ENCODE measurements at regions not wholly inside any gene's neighbourhood (a gene's known extent, or its start where the extent isn't known, plus 50 kb on each side); places are given as distances from the start of the nearest gene placed in this dataset.

- Histone ChIP-seq H3K4me3 (ENCODE audit: low read length in 2 of 2) (no peak overlapping the region), H3K9ac (ENCODE audit: low read length in 2 of 2) (no peak overlapping the region), H3K27ac (ENCODE audit: low read length) (no peak overlapping the region), H3K36me3 (ENCODE audit: control insufficient read depth in 2 of 2, insufficient read depth in 2 of 2, low read length in 2 of 2) (no peaks in the 10 kb centered on the region), H3K9me3 (ENCODE audit: control insufficient read depth in 2 of 2, low read length in 2 of 2) (no peaks in the 10 kb centered on the region), H3K4me1 (ENCODE audit: control insufficient read depth, insufficient read depth, low read length) (no peaks in the 10 kb centered on the region), H3K27me3 (ENCODE audit: control insufficient read depth in 1 of 2, insufficient read depth in 2 of 2, low read length in 2 of 2) (no peaks in the 10 kb centered on the region)
These were observed 198.0 kb downstream of the GAS1 start for GRCh38 chr9:86749161-86749893.

- H3K9ac ChIP-seq (ENCODE audit: low read length in 2 of 2), result no peak overlapping the region
- no peak overlapping the region for H3K27ac ChIP-seq (ENCODE audit: low read length)
- H3K4me3 ChIP-seq (ENCODE audit: low read length in 2 of 2), result no peak overlapping the region
- H3K27me3 ChIP-seq (ENCODE audit: control insufficient read depth in 1 of 2, insufficient read depth in 2 of 2, low read length in 2 of 2), result no peaks in the 10 kb centered on the region
- no peaks in the 10 kb centered on the region for H3K9me3 ChIP-seq (ENCODE audit: control insufficient read depth in 2 of 2, low read length in 2 of 2)
- H3K36me3 ChIP-seq (ENCODE audit: control insufficient read depth in 2 of 2, insufficient read depth in 2 of 2, low read length in 2 of 2), result no peaks in the 10 kb centered on the region
- H3K4me1 ChIP-seq (ENCODE audit: control insufficient read depth, insufficient read depth, low read length), result no peaks in the 10 kb centered on the region
These were observed 199.6 kb downstream of the GAS1 start for GRCh38 chr9:86747711-86748110.

- Histone ChIP-seq H3K27me3 (ENCODE audit: control insufficient read depth in 1 of 2, insufficient read depth in 2 of 2, low read length in 2 of 2) (no peaks in the 10 kb centered on the region), H3K9ac (ENCODE audit: low read length in 2 of 2) (no peak overlapping the region), H3K27ac (ENCODE audit: low read length) (no peak overlapping the region), H3K4me3 (ENCODE audit: low read length in 2 of 2) (no peak overlapping the region), H3K9me3 (ENCODE audit: control insufficient read depth in 2 of 2, low read length in 2 of 2) (no peaks in the 10 kb centered on the region), H3K4me1 (ENCODE audit: control insufficient read depth, insufficient read depth, low read length) (no peaks in the 10 kb centered on the region), H3K36me3 (ENCODE audit: control insufficient read depth in 2 of 2, insufficient read depth in 2 of 2, low read length in 2 of 2) (no peaks in the 10 kb centered on the region)
These were observed 205.7 kb downstream of the GAS1 start for GRCh38 chr9:86741311-86742208.

GRCh38 chr9:86735772-86736458 lies 211.4 kb downstream of the GAS1 start:
- H3K27ac ChIP-seq (ENCODE audit: low read length), result no peak overlapping the region
- no peaks in the 10 kb centered on the region for H3K27me3 ChIP-seq (ENCODE audit: control insufficient read depth in 1 of 2, insufficient read depth in 2 of 2, low read length in 2 of 2)
- H3K36me3 ChIP-seq (ENCODE audit: control insufficient read depth in 2 of 2, insufficient read depth in 2 of 2, low read length in 2 of 2), result no peaks in the 10 kb centered on the region
- no peak overlapping the region for H3K9ac ChIP-seq (ENCODE audit: low read length in 2 of 2)
- no peaks in the 10 kb centered on the region for H3K9me3 ChIP-seq (ENCODE audit: control insufficient read depth in 2 of 2, low read length in 2 of 2)
- H3K4me3 ChIP-seq (ENCODE audit: low read length in 2 of 2), result no peak overlapping the region
- peaks cover 8% of the 10 kb centered on the region for H3K4me1 ChIP-seq (ENCODE audit: control insufficient read depth, insufficient read depth, low read length)

DNA sequence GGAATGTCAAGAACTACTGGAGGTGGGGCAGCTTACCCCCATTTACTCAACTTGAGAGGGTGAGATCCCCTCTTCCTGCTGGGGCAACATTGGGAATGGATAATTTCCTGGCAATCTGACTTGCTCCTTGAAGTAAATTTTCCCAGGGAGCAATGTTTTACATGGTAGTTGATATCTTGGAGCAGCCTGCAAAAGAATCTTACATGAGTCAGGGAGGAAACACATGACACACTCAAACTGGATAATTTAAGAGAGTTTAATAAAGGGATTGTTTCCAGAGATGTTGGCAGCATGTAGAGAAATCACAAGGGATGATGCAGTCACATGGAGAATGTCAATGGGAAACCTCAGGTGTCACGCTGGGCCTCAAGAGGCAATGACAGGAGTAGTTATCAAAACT lies 212.5 kb downstream of the GAS1 start:
- Histone ChIP-seq H3K9me3 (ENCODE audit: control insufficient read depth in 2 of 2, low read length in 2 of 2) (no peaks in the 10 kb centered on the region), H3K9ac (ENCODE audit: low read length in 2 of 2) (no peak overlapping the region), H3K4me1 (ENCODE audit: control insufficient read depth, insufficient read depth, low read length) (peaks cover 8% of the 10 kb centered on the region), H3K27ac (ENCODE audit: low read length) (no peak overlapping the region), H3K4me3 (ENCODE audit: low read length in 2 of 2) (no peak overlapping the region), H3K36me3 (ENCODE audit: control insufficient read depth in 2 of 2, insufficient read depth in 2 of 2, low read length in 2 of 2) (no peaks in the 10 kb centered on the region), H3K27me3 (ENCODE audit: control insufficient read depth in 1 of 2, insufficient read depth in 2 of 2, low read length in 2 of 2) (no peaks in the 10 kb centered on the region)

GRCh38 chr9:86733929-86734328 lies 213.4 kb downstream of the GAS1 start:
- H3K9ac ChIP-seq (ENCODE audit: low read length in 2 of 2), result no peak overlapping the region
- H3K27ac ChIP-seq (ENCODE audit: low read length), result no peak overlapping the region
- H3K4me3 ChIP-seq (ENCODE audit: low read length in 2 of 2), result no peak overlapping the region
- H3K4me1 ChIP-seq (ENCODE audit: control insufficient read depth, insufficient read depth, low read length), result peaks cover 8% of the 10 kb centered on the region
- H3K9me3 ChIP-seq (ENCODE audit: control insufficient read depth in 2 of 2, low read length in 2 of 2), result no peaks in the 10 kb centered on the region
- H3K36me3 ChIP-seq (ENCODE audit: control insufficient read depth in 2 of 2, insufficient read depth in 2 of 2, low read length in 2 of 2), result no peaks in the 10 kb centered on the region
- H3K27me3 ChIP-seq (ENCODE audit: control insufficient read depth in 1 of 2, insufficient read depth in 2 of 2, low read length in 2 of 2), result no peaks in the 10 kb centered on the region

DNA sequence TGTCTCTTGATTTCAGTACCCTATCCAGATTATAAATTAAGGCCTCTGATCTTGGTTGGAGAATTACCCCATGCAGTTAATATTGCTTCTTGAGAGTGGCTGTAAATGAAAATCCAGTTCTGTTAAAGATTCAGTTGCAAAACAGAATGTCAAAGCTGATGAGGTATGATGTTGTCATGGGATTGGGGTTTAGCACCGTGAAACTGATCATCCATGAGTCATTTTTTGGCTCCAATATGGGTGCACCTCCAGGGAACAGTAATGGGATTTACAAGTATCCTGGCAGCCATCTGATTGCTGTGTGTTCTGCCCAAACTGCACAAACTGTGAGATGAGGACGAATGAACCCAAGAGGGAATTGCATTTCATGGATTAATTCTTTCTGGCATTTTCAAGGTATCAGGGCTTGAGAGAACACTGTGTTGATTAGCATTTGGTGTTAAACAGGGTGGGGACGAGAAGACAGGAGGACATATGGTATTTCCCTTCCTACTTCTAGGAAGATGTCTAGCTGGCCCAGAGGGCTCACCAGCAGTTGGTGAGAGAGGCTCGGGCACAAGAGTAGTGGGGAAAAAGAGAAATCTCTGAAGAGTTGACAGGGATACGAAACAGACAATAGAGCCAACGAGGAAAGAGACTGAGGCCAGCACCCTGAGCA lies 214.7 kb downstream of the GAS1 start:
- Histone ChIP-seq H3K27ac (ENCODE audit: low read length) (peak overlapping the region; percentile 31), H3K27me3 (ENCODE audit: control insufficient read depth in 1 of 2, insufficient read depth in 2 of 2, low read length in 2 of 2) (no peaks in the 10 kb centered on the region), H3K9me3 (ENCODE audit: control insufficient read depth in 2 of 2, low read length in 2 of 2) (no peaks in the 10 kb centered on the region), H3K4me1 (ENCODE audit: control insufficient read depth, insufficient read depth, low read length) (peaks cover 8% of the 10 kb centered on the region), H3K4me3 (ENCODE audit: low read length in 2 of 2) (no peak overlapping the region), H3K36me3 (ENCODE audit: control insufficient read depth in 2 of 2, insufficient read depth in 2 of 2, low read length in 2 of 2) (no peaks in the 10 kb centered on the region), H3K9ac (ENCODE audit: low read length in 2 of 2) (no peak overlapping the region)

GRCh38 chr9:86731511-86732063 lies 215.7 kb downstream of the GAS1 start:
- Histone ChIP-seq H3K27ac (ENCODE audit: low read length) (no peak overlapping the region), H3K4me3 (ENCODE audit: low read length in 2 of 2) (no peak overlapping the region), H3K9me3 (ENCODE audit: control insufficient read depth in 2 of 2, low read length in 2 of 2) (no peaks in the 10 kb centered on the region), H3K36me3 (ENCODE audit: control insufficient read depth in 2 of 2, insufficient read depth in 2 of 2, low read length in 2 of 2) (no peaks in the 10 kb centered on the region), H3K9ac (ENCODE audit: low read length in 2 of 2) (no peak overlapping the region), H3K4me1 (ENCODE audit: control insufficient read depth, insufficient read depth, low read length) (peaks cover 8% of the 10 kb centered on the region), H3K27me3 (ENCODE audit: control insufficient read depth in 1 of 2, insufficient read depth in 2 of 2, low read length in 2 of 2) (no peaks in the 10 kb centered on the region)

DNA sequence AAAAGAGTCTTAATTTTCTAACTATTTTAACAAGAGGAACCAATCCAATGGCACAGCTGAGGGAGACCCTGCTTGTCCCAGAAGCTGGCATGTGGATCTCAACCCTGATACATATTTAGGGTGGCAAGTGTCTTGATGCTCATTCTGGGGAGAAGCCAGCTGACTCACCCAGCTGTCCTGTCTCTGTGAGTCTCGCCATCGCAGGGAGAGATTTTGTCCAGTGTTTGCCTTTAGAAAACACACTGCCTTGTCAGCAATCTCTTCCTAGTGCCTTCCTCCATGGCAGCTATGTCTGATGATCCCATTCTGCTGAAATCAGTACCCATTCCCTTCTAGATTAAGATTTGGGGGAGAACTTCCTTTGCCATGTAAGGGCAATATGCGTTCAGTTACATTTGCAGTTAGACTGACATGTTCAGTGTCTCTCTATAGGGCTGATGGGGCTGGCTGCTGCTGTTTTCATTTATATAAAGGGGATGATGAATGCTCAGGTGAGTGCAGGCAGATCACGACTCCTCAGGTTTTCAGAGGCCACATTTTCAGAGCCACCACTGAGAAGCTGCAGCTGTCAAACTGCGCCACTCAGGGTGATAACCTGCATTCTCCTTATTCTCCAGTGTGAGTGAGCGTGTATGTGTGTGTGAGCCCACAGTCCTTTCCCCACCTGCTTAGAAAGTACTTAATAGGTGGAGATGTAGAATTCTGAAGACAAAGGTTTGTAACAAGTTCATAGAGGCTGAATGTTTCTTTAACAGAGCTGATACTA lies 217.0 kb downstream of the GAS1 start:
- no peak overlapping the region for H3K27ac ChIP-seq (ENCODE audit: low read length)
- H3K9ac ChIP-seq (ENCODE audit: low read length in 2 of 2), result no peak overlapping the region
- H3K4me1 ChIP-seq (ENCODE audit: control insufficient read depth, insufficient read depth, low read length), result peaks cover 8% of the 10 kb centered on the region

More for the DNA sequence above, 217.0 kb downstream of the GAS1 start:
- H3K4me3 ChIP-seq (ENCODE audit: low read length in 2 of 2), result no peak overlapping the region
- no peaks in the 10 kb centered on the region for H3K36me3 ChIP-seq (ENCODE audit: control insufficient read depth in 2 of 2, insufficient read depth in 2 of 2, low read length in 2 of 2)
- H3K9me3 ChIP-seq (ENCODE audit: control insufficient read depth in 2 of 2, low read length in 2 of 2), result no peaks in the 10 kb centered on the region
- H3K27me3 ChIP-seq (ENCODE audit: control insufficient read depth in 1 of 2, insufficient read depth in 2 of 2, low read length in 2 of 2), result no peaks in the 10 kb centered on the region
